ENCODE measurements at regions not wholly inside any gene's neighbourhood (a gene's known extent, or its start where the extent isn't known, plus 50 kb on each side); places are given as distances from the start of the nearest gene placed in this dataset.
"Not testable (repeated sequence)": the region's sequence is repeated elsewhere in the genome, so short reads cannot be mapped to it uniquely, and the experiment has no call there.

GRCh38 chr15:20343395-20344211 is 198.0 kb downstream of the GOLGA6L6 start:
- WGBS, 2 experiments (ENCODE audit: extremely low coverage in 1 of 2, insufficient coverage in 1 of 2, insufficient read length in 1 of 2, insufficient replicate concordance in 2 of 2, low coverage in 1 of 2, low lambda C conversion rate in 2 of 2, missing lambda C conversion rate in 1 of 2): 80% methylated on average over 7 of the region's 10 CpGs; no CpG with 5 or more reads in 1 of the 2 experiments
- POLR2A ChIA-PET (ENCODE audit: partially characterized antibody); H3K14ac ChIP-seq (ENCODE audit: insufficient read length): not testable (repeated sequence)

More at GRCh38 chr15:20343395-20344211, 198.0 kb downstream of the GOLGA6L6 start:
- H3K18ac ChIP-seq (ENCODE audit: extremely low read depth, low read length); H4K91ac ChIP-seq (replicated peaks; ENCODE audit: insufficient read length, low read length); H2BK20ac ChIP-seq (ENCODE audit: low read length); H3K4me2 ChIP-seq (ENCODE audit: insufficient read depth in 1 of 2, low read depth in 2 of 2, low read length in 2 of 2); H3K27me3 ChIP-seq (replicated peaks in 1 of 4; ENCODE audit: control insufficient read depth in 3 of 4, extremely low read depth in 1 of 4, insufficient read depth in 3 of 4, low read length in 3 of 4); H3K4ac ChIP-seq (replicated peaks; ENCODE audit: insufficient read length, low read depth, low read length); H3K4me3 ChIP-seq (ENCODE audit: extremely low read depth in 1 of 4, insufficient read depth in 2 of 4, low read depth in 3 of 4, low read length in 4 of 4); H2BK5ac ChIP-seq (ENCODE audit: low read depth, low read length); H4K8ac ChIP-seq (ENCODE audit: extremely low read depth, insufficient read depth, low read length); H3K4me1 ChIP-seq (replicated peaks in 1 of 4; ENCODE audit: control insufficient read depth in 3 of 4, insufficient read depth in 4 of 4, low read length in 3 of 4); FAIRE-seq; H3K9ac ChIP-seq (replicated peaks in 1 of 4; ENCODE audit: extremely low read depth in 1 of 4, low read depth in 3 of 4, low read length in 3 of 4); H2BK15ac ChIP-seq (ENCODE audit: low read length); H3K23me2 ChIP-seq (ENCODE audit: low read depth, low read length); H2BK120ac ChIP-seq (replicated peaks; ENCODE audit: low read depth, low read length); H3K27ac ChIP-seq (ENCODE audit: low read depth, low read length); H3K56ac ChIP-seq (replicated peaks; ENCODE audit: insufficient read length, low read depth, low read length); H2BK12ac ChIP-seq (ENCODE audit: low read depth, low read length); H4K20me1 ChIP-seq (replicated peaks in 1 of 2; ENCODE audit: control insufficient read depth in 1 of 2, insufficient read depth in 2 of 2, low read length in 2 of 2); H3K23ac ChIP-seq (ENCODE audit: insufficient read length); H3K79me1 ChIP-seq (ENCODE audit: low read depth, low read length); H3K36me3 ChIP-seq (ENCODE audit: control insufficient read depth in 2 of 4, insufficient read depth in 4 of 4, low read length in 3 of 4); H3K79me2 ChIP-seq (ENCODE audit: control insufficient read depth in 1 of 2, insufficient read depth in 2 of 2, low read length in 2 of 2); H2AFZ ChIP-seq (ENCODE audit: low read length); H4K5ac ChIP-seq (ENCODE audit: insufficient read length, low read depth, low read length); CTCF ChIA-PET (ENCODE audit: partially characterized antibody); DNase-seq (ENCODE audit: low read depth in 1 of 2, low spot score in 2 of 2); H2AK5ac ChIP-seq (ENCODE audit: low read depth, low read length): not testable (repeated sequence)
- H3K9me3 ChIP-seq (ENCODE audit: insufficient read depth in 2 of 2, low read depth in 1 of 2, low read length in 1 of 2): peaks cover 39 to 98% of the 10 kb centered on the region in 2 experiments
